ENCODE measurements at regions not wholly inside any gene's neighbourhood (a gene's known extent, or its start where the extent isn't known, plus 50 kb on each side); places are given as distances from the start of the nearest gene placed in this dataset.

DNA sequence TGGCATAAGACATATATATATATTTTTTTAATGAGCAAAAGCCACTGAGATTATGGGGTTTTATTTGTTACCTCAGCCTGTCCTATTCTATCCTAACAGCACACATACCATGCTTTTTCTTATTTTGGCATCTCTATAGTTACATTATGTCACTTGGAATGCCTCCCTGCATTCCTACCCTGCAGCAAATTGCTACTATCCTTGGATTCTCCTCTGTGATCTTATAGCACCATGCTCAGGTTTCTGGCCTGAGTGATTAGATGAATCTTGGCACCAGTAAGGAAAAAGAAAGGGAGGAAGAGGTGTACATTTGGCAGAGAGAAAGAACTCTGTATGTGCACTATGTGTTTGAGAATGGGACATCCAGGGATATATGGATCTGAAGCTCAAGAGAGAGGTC lies 86.3 kb upstream of the PELI1 start:
- Mint-ChIP-seq H3K9me3 (no peaks in the 10 kb centered on the region), H3K4me3 (no peak overlapping the region), H3K36me3 (ENCODE audit: low read depth) (no peaks in the 10 kb centered on the region), H3K27ac (no peak overlapping the region), H3K4me1 (peaks cover 25% of the 10 kb centered on the region), H3K27me3 (ENCODE audit: low read depth, poor library complexity) (peaks cover 23% of the 10 kb centered on the region)
- no peak for DNase-seq
- TF ChIP-seq, protein P1, sequence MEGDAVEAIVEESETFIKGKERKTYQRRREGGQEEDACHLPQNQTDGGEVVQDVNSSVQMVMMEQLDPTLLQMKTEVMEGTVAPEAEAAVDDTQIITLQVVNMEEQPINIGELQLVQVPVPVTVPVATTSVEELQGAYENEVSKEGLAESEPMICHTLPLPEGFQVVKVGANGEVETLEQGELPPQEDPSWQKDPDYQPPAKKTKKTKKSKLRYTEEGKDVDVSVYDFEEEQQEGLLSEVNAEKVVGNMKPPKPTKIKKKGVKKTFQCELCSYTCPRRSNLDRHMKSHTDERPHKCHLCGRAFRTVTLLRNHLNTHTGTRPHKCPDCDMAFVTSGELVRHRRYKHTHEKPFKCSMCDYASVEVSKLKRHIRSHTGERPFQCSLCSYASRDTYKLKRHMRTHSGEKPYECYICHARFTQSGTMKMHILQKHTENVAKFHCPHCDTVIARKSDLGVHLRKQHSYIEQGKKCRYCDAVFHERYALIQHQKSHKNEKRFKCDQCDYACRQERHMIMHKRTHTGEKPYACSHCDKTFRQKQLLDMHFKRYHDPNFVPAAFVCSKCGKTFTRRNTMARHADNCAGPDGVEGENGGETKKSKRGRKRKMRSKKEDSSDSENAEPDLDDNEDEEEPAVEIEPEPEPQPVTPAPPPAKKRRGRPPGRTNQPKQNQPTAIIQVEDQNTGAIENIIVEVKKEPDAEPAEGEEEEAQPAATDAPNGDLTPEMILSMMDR (IDR thresholded peaks at IDR 0.05) = no peak

DNA sequence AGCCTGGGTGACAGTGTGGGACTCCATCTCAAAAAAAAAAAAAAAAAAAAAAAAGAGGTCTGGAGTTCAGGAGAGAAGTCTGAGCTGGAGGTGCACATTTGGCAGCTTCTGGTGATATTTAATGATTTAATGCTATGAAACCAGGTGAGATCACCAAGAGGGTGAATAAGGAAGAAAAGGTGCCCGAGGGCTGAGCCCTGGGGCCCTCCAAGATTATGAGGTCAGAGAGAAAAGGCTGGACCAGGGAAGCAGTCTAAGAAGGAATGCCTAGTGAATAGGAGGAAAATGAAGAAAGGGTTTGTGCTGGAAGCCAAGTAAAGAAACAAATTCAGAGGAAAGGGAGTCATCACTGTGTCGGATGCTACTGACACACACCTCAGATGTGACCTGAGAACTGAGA lies 88.0 kb upstream of the PELI1 start:
- Mint-ChIP-seq H3K36me3 (ENCODE audit: low read depth) (no peaks in the 10 kb centered on the region), H3K27ac (no peak overlapping the region)
- TF ChIP-seq, protein P1 (IDR thresholded peaks at IDR 0.05) = no peak

DNA sequence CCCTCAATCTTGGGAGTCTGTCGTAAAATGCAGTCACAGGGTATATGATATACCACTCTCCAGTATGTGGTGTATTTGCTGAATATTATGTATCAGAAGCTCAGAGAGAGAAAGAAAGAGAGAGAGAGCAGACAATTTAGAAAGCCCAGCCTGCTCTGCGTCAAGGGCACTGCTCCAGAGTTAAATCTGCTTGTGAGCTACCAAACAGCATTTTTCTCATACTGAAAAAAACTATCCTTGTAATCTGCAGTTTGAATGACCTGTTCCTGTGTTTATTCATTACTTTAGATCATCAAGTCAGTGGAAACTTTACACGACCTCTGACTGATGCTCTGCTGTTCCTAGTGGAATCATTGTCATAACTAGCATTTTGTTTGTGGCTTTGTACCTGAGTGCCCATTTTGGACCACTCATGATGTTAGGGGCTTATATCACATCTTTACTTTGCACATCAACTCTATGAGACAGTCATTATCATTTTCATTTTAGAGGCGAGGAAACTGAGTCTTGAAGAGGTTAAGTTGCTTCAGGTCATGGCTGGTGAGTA lies 89.2 kb upstream of the PELI1 start:
- H3K36me3 Mint-ChIP-seq (ENCODE audit: low read depth) = no peaks in the 10 kb centered on the region
- H3K27ac Mint-ChIP-seq = no peak overlapping the region
- no peak overlapping the region for H3K4me3 Mint-ChIP-seq
- TF ChIP-seq, protein P1 (IDR thresholded peaks at IDR 0.05) = no peak
- H3K27me3 Mint-ChIP-seq (ENCODE audit: low read depth, poor library complexity) = peaks cover 20% of the 10 kb centered on the region
- no peak for DNase-seq
- no peaks in the 10 kb centered on the region for H3K9me3 Mint-ChIP-seq
- peaks cover 10% of the 10 kb centered on the region for H3K4me1 Mint-ChIP-seq

More for the DNA sequence above, 88.0 kb upstream of the PELI1 start:
- no peak overlapping the region for H3K4me3 Mint-ChIP-seq
- peaks cover 21% of the 10 kb centered on the region for H3K4me1 Mint-ChIP-seq
- peaks cover 21% of the 10 kb centered on the region for H3K27me3 Mint-ChIP-seq (ENCODE audit: low read depth, poor library complexity)
- H3K9me3 Mint-ChIP-seq = no peaks in the 10 kb centered on the region
- DNase-seq = no peak

DNA sequence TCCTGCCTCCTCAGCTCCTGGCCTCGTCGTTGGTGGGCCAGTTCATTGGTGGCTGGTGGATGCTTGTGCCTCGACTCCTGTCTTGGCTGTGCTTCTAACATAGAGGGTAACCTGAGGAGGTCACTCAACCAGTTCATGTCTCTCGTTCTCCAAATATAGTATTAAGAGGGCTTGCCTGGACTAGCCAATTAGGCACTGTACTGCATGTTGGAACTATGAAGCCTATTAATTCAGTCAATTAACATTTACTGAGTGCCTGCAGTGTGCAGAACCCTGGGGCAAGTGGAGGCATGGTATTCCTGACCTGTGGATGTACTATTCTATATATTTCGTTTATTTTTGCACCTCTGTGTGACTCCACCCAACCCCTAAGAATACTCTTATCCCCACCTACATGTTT lies 89.9 kb upstream of the PELI1 start:
- no peak for DNase-seq
- Mint-ChIP-seq H3K36me3 (ENCODE audit: low read depth) (no peaks in the 10 kb centered on the region), H3K9me3 (no peaks in the 10 kb centered on the region), H3K27ac (no peak overlapping the region), H3K4me1 (peaks cover 4% of the 10 kb centered on the region), H3K4me3 (no peak overlapping the region), H3K27me3 (ENCODE audit: low read depth, poor library complexity) (peaks cover 25% of the 10 kb centered on the region)
- TF ChIP-seq, protein P1 (IDR thresholded peaks at IDR 0.05) = no peak

DNA sequence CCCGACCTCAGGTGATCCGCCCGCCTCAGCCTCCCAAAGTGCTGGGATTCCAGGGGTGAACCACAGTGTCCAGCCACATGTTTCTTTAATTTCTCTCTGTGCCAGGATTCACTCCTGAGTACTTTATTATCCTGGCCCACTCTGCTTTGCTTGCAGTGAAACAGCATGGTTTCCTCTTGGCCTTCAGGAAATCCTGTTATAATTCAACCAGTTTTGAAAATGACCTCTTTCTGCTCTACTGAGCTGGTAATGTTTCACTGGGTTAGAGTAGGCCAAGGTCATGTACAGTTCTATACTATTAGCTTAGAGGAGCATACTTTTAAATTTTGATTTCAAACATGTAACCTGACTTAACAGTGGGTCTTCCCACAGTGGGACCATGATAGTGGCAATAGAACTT lies 90.6 kb upstream of the PELI1 start:
- Mint-ChIP-seq H3K4me1 (peaks cover 4% of the 10 kb centered on the region), H3K27ac (no peak overlapping the region), H3K9me3 (no peaks in the 10 kb centered on the region), H3K36me3 (ENCODE audit: low read depth) (no peaks in the 10 kb centered on the region), H3K4me3 (no peak overlapping the region), H3K27me3 (ENCODE audit: low read depth, poor library complexity) (peaks cover 19% of the 10 kb centered on the region)
- DNase-seq = no peak
- TF ChIP-seq, protein P1 (IDR thresholded peaks at IDR 0.05) = no peak

DNA sequence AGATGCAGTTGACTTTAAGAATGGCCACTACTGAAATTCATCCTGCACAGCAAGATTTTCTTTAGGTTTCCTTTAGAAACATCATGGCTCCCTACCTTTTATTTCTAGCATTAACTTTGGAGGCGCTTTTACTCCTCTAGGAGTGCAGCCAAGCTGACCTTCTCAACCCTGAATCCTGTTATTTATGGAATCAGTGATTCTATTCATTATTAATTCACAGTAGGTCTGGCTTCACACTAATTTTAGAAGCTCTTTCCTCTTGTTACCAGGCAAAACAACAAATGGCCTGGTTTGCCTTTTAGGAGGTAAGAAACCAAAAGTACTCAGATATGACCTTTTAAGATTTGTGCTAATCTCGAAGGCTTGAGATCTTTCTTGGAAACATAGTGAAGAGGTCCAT lies 93.0 kb upstream of the PELI1 start:
- Mint-ChIP-seq H3K4me3 (no peak overlapping the region), H3K9me3 (peaks cover 5% of the 10 kb centered on the region), H3K36me3 (ENCODE audit: low read depth) (no peaks in the 10 kb centered on the region), H3K27me3 (ENCODE audit: low read depth, poor library complexity) (peaks cover 5% of the 10 kb centered on the region), H3K4me1 (no peaks in the 10 kb centered on the region), H3K27ac (no peak overlapping the region)
- TF ChIP-seq, protein P1 (IDR thresholded peaks at IDR 0.05) = no peak
- no peak for DNase-seq
